ENCODE measurements at regions not wholly inside any gene's neighbourhood (a gene's known extent, or its start where the extent isn't known, plus 50 kb on each side); places are given as distances from the start of the nearest gene placed in this dataset.
"Not testable (repeated sequence)": the region's sequence is repeated elsewhere in the genome, so short reads cannot be mapped to it uniquely, and the experiment has no call there.

- TF ChIP-seq POLR2A (IDR thresholded peaks at IDR 0.05) (no peak), EP300 (IDR thresholded peaks at IDR 0.05) (no peak), POLR2AphosphoS5 (IDR thresholded peaks at IDR 0.05) (no peak), CTCF (IDR thresholded peaks at IDR 0.05) (no peak)
- WGBS, 2 donors (ENCODE audit: low coverage in 1 of 2), result 44 to 60% methylated on average over 1 of the region's 2 CpGs
- Histone ChIP-seq H3K4me1 (no peaks in the 10 kb centered on the region), H3K4me3 (no peak overlapping the region), H3K27ac (no peak overlapping the region), H3K27me3 (peaks cover 15% of the 10 kb centered on the region), H3K9me3 (peaks cover 0 to 20% (median 0%) of the 10 kb centered on the region in 3 donors), H3K36me3 (no peaks in the 10 kb centered on the region)
- ATAC-seq, result no peak
These were observed 116.6 kb downstream of the SHOX start for GRCh38 chrX:747176-747575.

- Histone ChIP-seq H3K27me3 (peaks cover 40% of the 10 kb centered on the region), H3K27ac (no peak overlapping the region), H3K9me3 (peaks cover 0 to 11% (median 0%) of the 10 kb centered on the region in 3 donors), H3K36me3 (no peaks in the 10 kb centered on the region), H3K4me1 (no peaks in the 10 kb centered on the region), H3K4me3 (no peak overlapping the region)
- ATAC-seq, result no peak
- TF ChIP-seq EP300 (IDR thresholded peaks at IDR 0.05) (no peak), POLR2AphosphoS5 (IDR thresholded peaks at IDR 0.05) (no peak), CTCF (IDR thresholded peaks at IDR 0.05) (no peak), POLR2A (IDR thresholded peaks at IDR 0.05) (no peak)
- WGBS, 2 donors (ENCODE audit: low coverage in 1 of 2), result 76 to 93% methylated on average over 2 to 7 of the region's 10 CpGs
These were observed 109.0 kb downstream of the SHOX start for GRCh38 chrX:739611-740010.

- not testable (repeated sequence) for H3K4me1 ChIP-seq, H3K4me3 ChIP-seq, ATAC-seq, H3K27ac ChIP-seq, H3K36me3 ChIP-seq
- Histone ChIP-seq H3K9me3 (peaks cover 0 to 11% (median 0%) of the 10 kb centered on the region in 3 donors), H3K27me3 (peaks cover 39% of the 10 kb centered on the region)
- WGBS, 2 donors (ENCODE audit: low coverage in 1 of 2), result 86 to 89% methylated on average over 3 of the region's 3 CpGs
These were observed 106.4 kb downstream of the SHOX start for GRCh38 chrX:737021-737420.

GRCh38 chrX:734362-734761, 103.8 kb downstream of the SHOX start:
- Histone ChIP-seq H3K4me1 (no peaks in the 10 kb centered on the region), H3K36me3 (no peaks in the 10 kb centered on the region), H3K9me3 (no peaks in the 10 kb centered on the region), H3K27me3 (peaks cover 29% of the 10 kb centered on the region), H3K27ac (no peak overlapping the region), H3K4me3 (no peak overlapping the region)
- no peak for ATAC-seq
- TF ChIP-seq POLR2AphosphoS5 (IDR thresholded peaks at IDR 0.05) (no peak), EP300 (IDR thresholded peaks at IDR 0.05) (no peak), CTCF (IDR thresholded peaks at IDR 0.05) (no peak), POLR2A (IDR thresholded peaks at IDR 0.05) (no peak)
- WGBS, 2 donors (ENCODE audit: low coverage in 1 of 2), result 40 to 51% methylated on average over 5 to 9 of the region's 17 CpGs

GRCh38 chrX:733961-734360, 103.4 kb downstream of the SHOX start:
- Histone ChIP-seq H3K27me3 (peaks cover 25% of the 10 kb centered on the region), H3K36me3 (no peaks in the 10 kb centered on the region), H3K9me3 (no peaks in the 10 kb centered on the region), H3K27ac (no peak overlapping the region), H3K4me3 (no peak overlapping the region), H3K4me1 (no peaks in the 10 kb centered on the region)
- WGBS, 2 donors (ENCODE audit: low coverage in 1 of 2), result 57 to 73% methylated on average over 8 to 9 of the region's 9 CpGs
- ATAC-seq, result no peak
- no peak for TF ChIP-seq CTCF (IDR thresholded peaks at IDR 0.05)
- TF ChIP-seq POLR2A (IDR thresholded peaks at IDR 0.05), result no peak
- TF ChIP-seq EP300 (IDR thresholded peaks at IDR 0.05), result no peak
- no peak for TF ChIP-seq POLR2AphosphoS5 (IDR thresholded peaks at IDR 0.05)

Measured in gastroesophageal sphincter (tissue), 4 donors.